HUES6 (cell line): ENCODE measurements at regions not wholly inside any gene's neighbourhood (a gene's known extent, or its start where the extent isn't known, plus 50 kb on each side); places are given as distances from the start of the nearest gene placed in this dataset.

Experiments used
- H3K27ac ChIP-seq: 2 replicates; pipeline ENCODE4 v1.7.0; 2013; ENCODE audit warnings: low read depth, mild to moderate bottlenecking, low read length, inconsistent platforms
- H3K27me3 ChIP-seq: 2 replicates; pipeline ENCODE4 v1.6.1; 2013; ENCODE audit warnings: low read length; ENCODE audit not compliant: control insufficient read depth, insufficient read depth
- H3K36me3 ChIP-seq: 2 replicates; pipeline ENCODE4 v1.6.1; 2013; ENCODE audit warnings: low read length; ENCODE audit not compliant: control insufficient read depth, insufficient read depth
- H3K4me1 ChIP-seq: 2 replicates; pipeline ENCODE4 v1.6.1; 2013; ENCODE audit warnings: low read length; ENCODE audit not compliant: control insufficient read depth, insufficient read depth
- H3K4me3 ChIP-seq: 2 replicates; pipeline ENCODE4 v1.5.1; 2013; ENCODE audit warnings: low read depth, low read length
- H3K9ac ChIP-seq: one replicate; pipeline ENCODE4 v1.6.1; 2013; ENCODE audit warnings: mild to moderate bottlenecking, low read length
- H3K9me3 ChIP-seq: 2 replicates; pipeline ENCODE4 v1.6.1; 2013; ENCODE audit warnings: low read depth, low read length; ENCODE audit not compliant: control insufficient read depth, insufficient read depth

DNA sequence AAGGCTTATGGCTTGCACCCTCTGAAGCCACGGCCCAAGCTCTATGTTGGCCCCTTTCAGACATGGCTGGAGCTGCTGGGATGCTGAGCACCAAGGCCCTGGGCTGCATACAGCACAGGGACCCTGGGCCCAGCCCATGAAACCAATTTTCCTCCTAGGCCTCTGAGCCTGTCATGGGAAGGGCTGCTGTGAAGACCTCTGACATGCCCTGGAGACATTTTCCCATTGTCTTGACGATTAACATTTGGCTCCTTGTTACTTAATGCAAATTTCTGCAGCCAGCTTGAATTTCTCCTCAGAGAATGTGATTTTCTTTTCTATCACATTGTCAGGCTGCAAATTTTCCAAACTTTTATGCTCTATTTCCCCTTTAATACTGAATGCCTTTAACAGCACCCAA, 844.7 kb downstream of the PCDH18 start:
- H3K27me3 ChIP-seq, result no peaks in the 10 kb centered on the region

DNA sequence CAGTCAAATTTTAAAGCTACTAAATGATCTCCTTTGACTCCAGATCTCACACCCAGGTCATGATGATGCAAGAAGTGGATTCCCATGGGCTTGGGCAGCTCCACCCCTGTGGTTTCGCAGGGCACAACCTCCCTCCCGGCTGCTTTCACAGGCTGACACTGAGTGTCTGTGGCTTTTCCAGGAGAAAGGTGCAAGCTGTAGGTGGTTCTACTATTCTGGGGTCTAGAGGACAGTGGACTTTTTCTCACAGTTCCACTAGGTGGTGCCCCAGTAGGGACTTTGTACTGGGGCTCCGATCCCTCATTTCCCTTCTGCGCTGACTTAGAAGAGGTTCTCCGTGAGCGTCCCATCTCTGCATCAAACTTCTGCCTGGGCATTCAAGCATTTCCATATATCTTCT, 845.2 kb downstream of the PCDH18 start:
- Histone ChIP-seq H3K4me1 (peaks cover 22% of the 10 kb centered on the region), H3K36me3 (no peaks in the 10 kb centered on the region), H3K4me3 (no peak overlapping the region), H3K27ac (no peak overlapping the region), H3K9me3 (no peaks in the 10 kb centered on the region; the same call in 1 of the 2 replicates), H3K9ac (no peak overlapping the region), H3K27me3 (no peaks in the 10 kb centered on the region)

More for the DNA sequence above, 844.7 kb downstream of the PCDH18 start:
- no peaks in the 10 kb centered on the region for H3K36me3 ChIP-seq
- no peak overlapping the region for H3K4me3 ChIP-seq
- H3K27ac ChIP-seq, result no peak overlapping the region
- H3K9me3 ChIP-seq, result no peaks in the 10 kb centered on the region; the same call in 1 of the 2 replicates
- peaks cover 22% of the 10 kb centered on the region for H3K4me1 ChIP-seq
- H3K9ac ChIP-seq, result no peak overlapping the region

DNA sequence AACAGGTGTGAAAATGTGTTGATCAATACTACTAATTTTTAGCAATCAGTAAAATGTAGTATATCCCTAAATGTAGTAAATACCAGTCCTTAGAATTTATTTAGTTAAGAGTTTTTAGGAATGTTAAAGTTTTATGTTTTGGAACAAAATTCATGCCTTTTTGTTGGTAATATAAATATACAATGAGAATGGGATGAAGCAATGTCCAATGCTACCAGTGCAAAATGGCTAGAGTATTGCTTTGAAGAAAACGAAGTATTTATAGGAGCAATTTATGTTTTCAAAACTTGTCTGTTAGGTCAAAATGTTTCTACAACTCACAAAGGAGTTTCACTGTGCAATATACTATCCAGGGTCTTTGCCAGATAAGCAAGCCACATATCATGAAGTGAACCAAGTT, 851.5 kb downstream of the PCDH18 start:
- no peak overlapping the region for H3K4me3 ChIP-seq
- no peaks in the 10 kb centered on the region for H3K27me3 ChIP-seq
- H3K36me3 ChIP-seq, result no peaks in the 10 kb centered on the region
- H3K4me1 ChIP-seq, result peaks cover 3% of the 10 kb centered on the region; the same call in 1 of the 2 replicates
- H3K27ac ChIP-seq, result no peak overlapping the region
- no peaks in the 10 kb centered on the region for H3K9me3 ChIP-seq
- H3K9ac ChIP-seq, result no peak overlapping the region

DNA sequence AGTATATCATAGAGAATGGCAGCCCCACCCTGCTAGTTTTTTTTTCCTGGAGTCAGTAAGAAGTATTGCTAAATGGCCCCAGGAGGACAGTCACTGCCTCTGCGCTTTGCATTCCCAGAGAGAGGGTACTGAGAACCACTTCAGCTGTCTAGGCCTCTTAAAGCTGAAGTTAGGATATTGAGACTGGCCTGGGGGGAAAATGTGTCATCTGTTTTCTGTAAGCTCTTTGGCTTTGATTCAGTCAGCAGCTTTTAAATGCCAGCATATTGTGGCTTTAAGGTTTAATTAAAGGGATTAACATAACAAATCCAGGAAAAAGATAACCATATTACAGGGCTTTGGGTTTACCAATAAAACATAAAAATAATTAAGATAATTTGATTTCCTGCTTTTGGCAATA, 852.0 kb downstream of the PCDH18 start:
- Histone ChIP-seq H3K9me3 (no peaks in the 10 kb centered on the region), H3K9ac (no peak overlapping the region), H3K4me3 (no peak overlapping the region), H3K36me3 (no peaks in the 10 kb centered on the region), H3K4me1 (peaks cover 3% of the 10 kb centered on the region; the same call in 1 of the 2 replicates), H3K27ac (no peak overlapping the region), H3K27me3 (no peaks in the 10 kb centered on the region)

DNA sequence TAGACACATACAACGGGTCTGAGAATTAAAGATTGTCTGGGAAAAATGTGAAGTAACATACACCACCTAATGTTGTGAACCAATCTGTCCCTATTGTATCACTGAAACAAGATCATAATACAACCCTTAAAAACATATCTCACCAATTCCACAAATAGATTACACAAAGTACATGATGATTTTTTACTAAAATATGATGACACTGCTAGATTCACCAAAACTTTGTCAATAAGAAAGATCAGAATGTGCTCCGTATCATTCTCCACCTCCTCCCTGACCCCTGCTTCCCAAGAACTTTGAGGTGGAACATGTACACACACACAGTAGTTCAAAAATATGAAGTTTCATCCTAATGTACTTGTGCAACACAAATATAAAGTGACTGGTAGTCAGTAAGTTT, 862.0 kb downstream of the PCDH18 start:
- no peaks in the 10 kb centered on the region for H3K4me1 ChIP-seq
- no peak overlapping the region for H3K27ac ChIP-seq
- no peaks in the 10 kb centered on the region for H3K27me3 ChIP-seq
- H3K9me3 ChIP-seq, result no peaks in the 10 kb centered on the region
- no peak overlapping the region for H3K9ac ChIP-seq
- H3K4me3 ChIP-seq, result no peak overlapping the region
- H3K36me3 ChIP-seq, result no peaks in the 10 kb centered on the region

DNA sequence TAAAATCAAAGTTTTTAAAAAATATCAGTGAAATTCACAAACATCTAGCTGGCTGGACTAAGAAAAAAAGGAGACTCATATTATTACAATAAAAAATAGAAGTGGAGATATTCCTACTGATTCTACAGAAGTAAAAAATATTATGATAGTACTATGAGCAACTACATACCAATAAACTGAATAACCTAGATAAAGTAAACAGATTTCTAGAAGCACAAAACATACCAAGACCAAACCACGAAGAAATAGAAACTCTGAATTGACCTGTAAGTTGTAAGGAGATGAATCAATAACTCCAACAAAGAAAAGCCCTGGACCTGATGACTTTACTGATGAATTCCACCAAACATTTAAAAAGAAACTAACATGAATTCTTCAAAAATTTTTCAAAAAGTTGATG, 867.3 kb downstream of the PCDH18 start:
- Histone ChIP-seq H3K27me3 (no peaks in the 10 kb centered on the region), H3K4me3 (no peak overlapping the region), H3K9ac (no peak overlapping the region), H3K27ac (no peak overlapping the region), H3K4me1 (no peaks in the 10 kb centered on the region), H3K9me3 (peaks cover 7% of the 10 kb centered on the region; the same call in 1 of the 2 replicates), H3K36me3 (no peaks in the 10 kb centered on the region)

DNA sequence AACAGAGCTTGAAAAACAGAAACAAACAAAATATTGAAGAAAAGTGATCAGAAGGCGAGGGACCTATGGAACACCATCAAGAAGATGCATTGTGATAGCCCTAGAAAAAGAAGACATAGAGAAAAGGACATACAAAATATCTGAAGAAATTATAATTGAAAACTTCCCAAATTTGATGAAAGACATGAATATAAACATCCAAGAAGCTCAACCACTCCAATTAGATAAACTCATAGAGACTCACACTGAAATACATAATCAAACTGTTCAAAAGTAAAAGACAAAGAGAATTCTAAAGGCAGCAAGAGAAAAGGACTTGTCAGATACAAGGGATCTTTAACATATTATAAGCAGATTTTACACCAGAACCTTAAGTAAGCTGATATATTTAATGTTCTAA, 869.8 kb downstream of the PCDH18 start:
- no peaks in the 10 kb centered on the region for H3K27me3 ChIP-seq
- H3K4me3 ChIP-seq, result no peak overlapping the region
- H3K27ac ChIP-seq, result no peak overlapping the region
- H3K36me3 ChIP-seq, result no peaks in the 10 kb centered on the region
- H3K4me1 ChIP-seq, result no peaks in the 10 kb centered on the region
- no peak overlapping the region for H3K9ac ChIP-seq
- H3K9me3 ChIP-seq, result peaks cover 7% of the 10 kb centered on the region; the same call in 1 of the 2 replicates

DNA sequence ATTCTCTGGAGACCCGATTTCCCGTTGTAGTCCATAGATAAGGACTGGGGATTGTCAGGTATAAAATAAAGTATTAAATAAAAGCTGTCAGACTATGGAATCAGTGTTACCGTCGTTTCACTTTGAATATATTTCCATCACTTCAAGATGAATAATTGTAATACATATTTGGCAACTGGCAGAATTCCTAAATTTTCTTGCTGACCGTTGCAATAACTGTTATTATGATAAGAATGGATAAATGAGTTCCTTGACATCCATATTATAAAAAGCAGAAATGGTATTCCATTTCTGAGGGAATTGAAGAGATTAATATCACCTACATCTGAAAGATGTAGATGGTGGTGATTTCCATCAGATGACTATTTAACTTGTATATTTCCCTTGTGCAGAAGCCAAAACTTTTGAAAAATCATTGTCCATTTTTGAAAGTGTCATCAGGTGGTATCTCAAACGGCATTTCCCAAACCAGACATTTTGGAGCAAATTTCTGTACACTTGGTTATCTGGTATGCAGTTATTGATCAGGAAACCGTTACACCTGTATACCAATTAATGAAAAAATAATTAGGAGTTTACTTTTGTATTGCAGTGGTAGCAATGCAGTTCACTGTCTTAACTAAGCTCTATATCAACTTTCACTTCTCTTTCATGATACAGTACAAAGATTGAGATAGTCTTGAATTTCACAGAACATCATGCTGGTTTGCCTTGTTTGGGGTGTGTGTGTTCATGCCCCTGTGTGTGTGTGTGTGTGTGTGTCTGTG, 878.5 kb downstream of the PCDH18 start:
- no peaks in the 10 kb centered on the region for H3K9me3 ChIP-seq
- H3K4me3 ChIP-seq, result no peak overlapping the region
- H3K27ac ChIP-seq, result no peak overlapping the region
- H3K9ac ChIP-seq, result no peak overlapping the region
- no peaks in the 10 kb centered on the region for H3K27me3 ChIP-seq
- no peaks in the 10 kb centered on the region for H3K36me3 ChIP-seq
- no peaks in the 10 kb centered on the region for H3K4me1 ChIP-seq

DNA sequence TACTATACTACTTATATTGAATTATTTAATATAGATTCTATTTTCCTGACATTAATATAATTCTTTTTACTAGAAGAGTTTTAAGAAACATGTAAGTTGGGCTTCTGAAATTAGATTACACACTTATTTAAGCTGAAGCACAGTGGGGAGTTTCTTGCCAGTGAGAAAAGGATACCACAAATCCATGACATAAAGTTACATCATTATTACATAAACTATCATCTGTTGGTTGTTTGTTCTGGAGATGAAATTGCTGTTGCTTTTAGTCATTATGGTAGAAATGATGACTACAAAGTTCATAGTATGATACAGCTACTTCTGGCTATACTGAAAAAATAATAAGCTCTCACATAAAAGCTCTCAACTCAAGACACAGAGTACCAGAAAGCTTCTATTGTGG, 880.4 kb downstream of the PCDH18 start:
- Histone ChIP-seq H3K36me3 (no peaks in the 10 kb centered on the region), H3K4me3 (no peak overlapping the region), H3K27ac (no peak overlapping the region), H3K4me1 (no peaks in the 10 kb centered on the region), H3K9me3 (no peaks in the 10 kb centered on the region), H3K9ac (no peak overlapping the region), H3K27me3 (no peaks in the 10 kb centered on the region)

DNA sequence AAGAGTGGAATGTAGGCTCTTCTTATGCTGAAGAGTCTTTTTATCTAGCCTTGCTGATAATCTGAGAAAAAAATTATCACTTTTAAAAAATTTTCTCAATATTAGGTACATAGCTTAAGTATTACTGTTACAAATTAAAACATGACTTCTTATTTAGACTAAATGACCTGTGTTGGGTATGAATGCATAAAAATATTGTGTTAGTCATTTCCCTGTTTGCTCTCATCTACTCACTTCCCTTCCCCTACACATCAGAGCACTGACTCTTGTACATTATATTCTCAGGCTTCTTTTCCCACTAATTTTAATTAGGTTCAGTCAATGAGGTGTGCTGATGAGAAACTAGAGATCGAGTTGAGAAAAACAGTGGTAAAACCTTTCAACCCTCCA, 881.0 kb downstream of the PCDH18 start:
- no peaks in the 10 kb centered on the region for H3K4me1 ChIP-seq
- no peaks in the 10 kb centered on the region for H3K9me3 ChIP-seq
- no peak overlapping the region for H3K4me3 ChIP-seq
- no peaks in the 10 kb centered on the region for H3K27me3 ChIP-seq
- H3K9ac ChIP-seq, result no peak overlapping the region
- no peak overlapping the region for H3K27ac ChIP-seq
- no peaks in the 10 kb centered on the region for H3K36me3 ChIP-seq

DNA sequence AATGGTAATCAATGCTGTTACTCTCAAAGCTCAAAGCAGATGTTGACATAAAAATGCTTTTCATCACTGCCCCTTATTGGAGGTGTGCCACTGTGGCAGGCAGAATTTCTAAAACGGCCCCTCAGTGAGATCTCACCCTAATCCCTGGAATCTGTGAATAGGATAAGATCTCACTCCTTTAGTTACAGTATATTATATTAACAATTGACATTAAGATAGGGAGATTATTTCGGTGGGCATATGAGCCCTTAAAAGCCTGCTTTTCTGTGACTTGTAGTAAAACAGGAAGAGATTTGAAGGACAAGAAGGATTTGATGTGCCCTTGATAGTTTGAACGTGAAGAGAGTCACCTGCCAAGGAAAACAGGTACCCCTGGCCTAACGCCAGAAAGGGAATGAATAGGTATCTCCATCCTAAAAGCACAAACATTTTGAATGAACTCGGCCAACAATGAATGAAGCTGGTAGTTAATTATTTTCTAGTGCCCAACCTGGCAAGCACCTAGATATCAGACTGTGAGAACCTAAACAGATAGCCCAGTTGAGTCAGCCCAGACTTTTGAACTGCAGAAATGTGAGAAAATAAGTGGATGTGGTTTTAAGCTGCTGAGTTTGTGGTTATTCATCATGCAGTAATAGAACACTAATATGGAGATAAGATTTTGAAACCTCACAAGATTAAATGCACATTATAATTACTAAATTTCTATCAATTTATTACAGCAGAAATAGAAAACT, 881.6 kb downstream of the PCDH18 start:
- no peak overlapping the region for H3K27ac ChIP-seq

More for the DNA sequence above, 881.6 kb downstream of the PCDH18 start:
- Histone ChIP-seq H3K4me3 (no peak overlapping the region), H3K9ac (no peak overlapping the region), H3K36me3 (no peaks in the 10 kb centered on the region), H3K4me1 (no peaks in the 10 kb centered on the region), H3K9me3 (no peaks in the 10 kb centered on the region), H3K27me3 (no peaks in the 10 kb centered on the region)
